Epithelial cell of esophagus (primary cell): ENCODE measurements at regions not wholly inside any gene's neighbourhood (a gene's known extent, or its start where the extent isn't known, plus 50 kb on each side); places are given as distances from the start of the nearest gene placed in this dataset.

Source experiments
- DNase-seq: peaks from one replicate; pipeline ENCODE4 v3.0.0; 2010; ENCODE audit warnings: low read depth
- H3K4me3 ChIP-seq: 2 replicates; pipeline ENCODE4 v1.5.1; 2011; ENCODE audit warnings: mild to moderate bottlenecking, low read length, control low read depth
- TF ChIP-seq, protein P1 (sequence below): IDR thresholded peaks from 2 replicates; pipeline ENCODE4 v1.5.1; 2011; ENCODE audit warnings: low read depth, mild to moderate bottlenecking, low read length, control low read depth, inconsistent platforms; ENCODE audit not compliant: insufficient read depth; ENCODE audit errors: missing control alignments

DNA sequence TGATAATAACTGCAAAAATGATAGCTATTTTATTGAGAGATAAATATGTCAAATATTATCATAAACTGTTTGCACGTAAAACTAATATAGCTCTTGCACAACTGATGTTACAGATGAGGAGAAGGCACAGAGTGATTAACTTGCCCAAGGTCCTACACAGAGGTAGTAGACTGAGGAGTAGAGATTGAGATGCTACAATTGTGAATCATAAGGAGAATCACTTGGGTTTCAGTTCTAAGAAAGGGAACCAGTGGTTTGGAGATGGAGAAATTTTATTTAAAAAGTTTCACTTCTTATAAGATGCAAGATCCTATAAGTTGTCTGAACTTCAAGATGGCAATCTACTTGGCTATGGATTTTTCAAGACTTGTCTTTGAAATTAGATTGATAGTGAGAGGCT, 224.8 kb upstream of the RAG2 start:
- no peak for DNase-seq
- no peak overlapping the region for H3K4me3 ChIP-seq
- TF ChIP-seq, protein P1, sequence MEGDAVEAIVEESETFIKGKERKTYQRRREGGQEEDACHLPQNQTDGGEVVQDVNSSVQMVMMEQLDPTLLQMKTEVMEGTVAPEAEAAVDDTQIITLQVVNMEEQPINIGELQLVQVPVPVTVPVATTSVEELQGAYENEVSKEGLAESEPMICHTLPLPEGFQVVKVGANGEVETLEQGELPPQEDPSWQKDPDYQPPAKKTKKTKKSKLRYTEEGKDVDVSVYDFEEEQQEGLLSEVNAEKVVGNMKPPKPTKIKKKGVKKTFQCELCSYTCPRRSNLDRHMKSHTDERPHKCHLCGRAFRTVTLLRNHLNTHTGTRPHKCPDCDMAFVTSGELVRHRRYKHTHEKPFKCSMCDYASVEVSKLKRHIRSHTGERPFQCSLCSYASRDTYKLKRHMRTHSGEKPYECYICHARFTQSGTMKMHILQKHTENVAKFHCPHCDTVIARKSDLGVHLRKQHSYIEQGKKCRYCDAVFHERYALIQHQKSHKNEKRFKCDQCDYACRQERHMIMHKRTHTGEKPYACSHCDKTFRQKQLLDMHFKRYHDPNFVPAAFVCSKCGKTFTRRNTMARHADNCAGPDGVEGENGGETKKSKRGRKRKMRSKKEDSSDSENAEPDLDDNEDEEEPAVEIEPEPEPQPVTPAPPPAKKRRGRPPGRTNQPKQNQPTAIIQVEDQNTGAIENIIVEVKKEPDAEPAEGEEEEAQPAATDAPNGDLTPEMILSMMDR = no peak

DNA sequence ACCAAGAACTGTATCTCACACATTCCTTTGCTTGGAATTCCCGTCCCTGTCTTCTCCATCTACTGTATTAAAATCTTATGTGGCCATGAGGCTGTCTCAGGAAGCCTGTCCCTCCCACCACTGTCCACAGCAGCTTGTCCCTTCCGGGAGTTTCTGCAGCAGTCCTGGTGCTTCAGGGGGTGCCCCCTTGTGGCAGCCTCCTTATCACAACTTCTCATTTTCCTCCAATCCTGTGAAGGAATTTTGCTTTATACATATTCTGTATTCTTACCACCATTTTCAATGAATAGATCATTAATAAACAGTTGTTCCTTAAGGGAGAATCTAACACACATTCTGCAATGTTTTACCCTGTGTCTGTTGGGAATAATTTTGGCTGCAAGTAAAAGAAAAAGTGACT, 220.4 kb upstream of the RAG2 start:
- peak; percentile 3 for DNase-seq
- TF ChIP-seq, protein P1 = peak; percentile 9
- no peak overlapping the region for H3K4me3 ChIP-seq

DNA sequence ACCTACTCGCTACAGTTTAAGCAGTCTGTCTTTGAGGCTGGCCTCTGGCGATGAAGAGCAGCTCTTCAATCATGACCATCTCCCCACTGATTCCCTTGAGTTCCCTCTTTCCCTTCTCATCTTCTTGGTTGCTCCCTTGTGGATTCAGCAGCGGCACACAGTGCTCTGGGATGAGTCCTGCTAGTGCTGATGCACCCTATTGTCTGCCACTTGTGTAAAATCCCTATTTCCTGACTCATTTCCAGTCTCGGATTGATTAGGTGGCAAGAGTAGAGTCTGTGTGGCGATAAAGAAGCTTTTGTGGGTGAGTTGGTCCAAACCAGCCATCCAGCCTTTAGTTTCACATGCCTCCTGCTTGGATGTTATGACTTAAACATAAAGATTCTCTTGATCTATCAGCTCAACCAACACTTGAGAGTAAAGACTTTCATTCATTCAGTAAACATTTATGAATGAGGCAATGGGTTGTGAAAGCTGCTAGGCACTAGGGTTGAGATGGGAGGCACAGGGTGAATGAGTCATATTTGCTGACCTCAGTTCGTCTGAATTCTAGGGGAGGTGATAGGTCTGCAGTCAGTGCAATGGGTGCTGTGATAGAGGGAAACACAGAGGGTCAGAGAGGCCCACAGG, 219.4 kb upstream of the RAG2 start:
- peak; percentile 48 for DNase-seq
- TF ChIP-seq, protein P1 = no peak

DNA sequence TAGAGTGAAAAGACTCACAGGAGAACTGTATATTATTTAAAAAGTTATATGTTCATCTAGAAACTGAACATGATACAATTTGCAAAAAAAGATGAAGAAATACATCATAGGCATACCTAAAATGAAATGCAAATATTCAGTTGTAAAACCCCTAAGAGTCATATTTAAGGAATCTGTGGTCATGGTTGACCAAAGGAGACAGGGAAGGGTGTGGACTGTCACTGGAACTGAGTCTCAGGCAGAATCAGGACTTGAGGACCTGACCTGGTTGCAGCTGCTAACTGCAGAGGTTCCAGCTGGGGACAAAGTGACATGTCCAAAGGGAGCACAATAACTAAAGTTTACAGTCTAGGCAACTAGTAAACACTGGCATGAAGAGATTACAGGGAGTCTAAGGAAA, 211.3 kb upstream of the RAG2 start:
- TF ChIP-seq, protein P1 = no peak
- H3K4me3 ChIP-seq = no peak overlapping the region
- no peak for DNase-seq

More for the DNA sequence above, 219.4 kb upstream of the RAG2 start:
- H3K4me3 ChIP-seq = no peak overlapping the region

DNA sequence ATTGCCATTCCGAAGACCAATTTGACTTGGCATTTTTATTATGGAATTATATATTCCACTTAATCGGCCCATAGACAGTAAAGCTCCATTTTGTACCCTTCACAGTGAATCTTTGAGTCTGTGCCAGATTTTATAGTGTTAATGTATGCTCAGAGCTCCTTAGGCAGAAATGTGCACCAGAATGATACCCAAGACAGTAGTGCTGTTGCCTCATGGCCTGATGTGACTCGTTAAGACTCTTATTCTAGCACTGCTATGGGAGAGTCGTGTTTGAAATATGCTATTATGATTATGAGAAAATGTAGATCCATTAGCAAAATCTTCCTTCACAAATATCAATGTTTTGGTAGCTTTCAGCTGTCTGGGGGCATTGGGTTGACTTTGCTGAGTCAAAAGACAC, 209.8 kb upstream of the RAG2 start:
- no peak for DNase-seq
- TF ChIP-seq, protein P1 = no peak
- no peak overlapping the region for H3K4me3 ChIP-seq

DNA sequence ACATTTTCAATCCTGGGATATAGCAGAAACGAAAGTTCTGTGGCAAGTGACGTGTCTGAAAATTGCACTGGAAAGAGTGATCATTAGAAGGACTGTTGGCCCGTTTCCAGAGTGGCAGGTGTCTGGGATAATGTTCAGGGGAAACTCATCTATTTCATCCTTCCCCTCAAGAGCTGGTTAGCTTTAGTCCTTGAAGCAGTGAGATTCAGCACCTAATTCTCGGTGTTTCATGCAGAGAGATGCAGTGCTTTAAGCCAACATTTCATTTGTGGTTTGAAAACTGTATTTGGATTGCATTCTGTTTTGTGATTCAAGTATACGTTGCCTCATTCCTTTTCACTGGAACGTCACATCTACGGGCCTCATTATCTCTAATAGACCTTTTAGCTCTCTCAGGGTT, 205.0 kb upstream of the RAG2 start:
- TF ChIP-seq, protein P1 = no peak

More for the DNA sequence above, 205.0 kb upstream of the RAG2 start:
- no peak for DNase-seq
- no peak overlapping the region for H3K4me3 ChIP-seq
